ENCODE measurements at regions not wholly inside any gene's neighbourhood (a gene's known extent, or its start where the extent isn't known, plus 50 kb on each side); places are given as distances from the start of the nearest gene placed in this dataset.

- no peaks in the 10 kb centered on the region for H3K9me2 ChIP-seq (ENCODE audit: low read depth, low read length)
- H3K27me3 ChIP-seq (ENCODE audit: insufficient read depth, low read length) = no peaks in the 10 kb centered on the region
- H3K27ac ChIP-seq (ENCODE audit: low read depth, low read length, poor library complexity, severe bottlenecking) = no peak overlapping the region
- no peak overlapping the region for H3K9ac ChIP-seq (ENCODE audit: low read length)
- H4K20me1 ChIP-seq (ENCODE audit: insufficient read depth, low read length) = no peaks in the 10 kb centered on the region
- H3K36me3 ChIP-seq (ENCODE audit: insufficient read depth, low read length) = no peaks in the 10 kb centered on the region
- no peaks in the 10 kb centered on the region for H3K4me1 ChIP-seq (ENCODE audit: insufficient read depth, low read length, severe bottlenecking)
- H3K4me2 ChIP-seq (ENCODE audit: low read length) = no peak overlapping the region
- no peaks in the 10 kb centered on the region for H3F3A ChIP-seq (ENCODE audit: insufficient read depth, low read length)
- H3K4me3 ChIP-seq (ENCODE audit: low read depth, low read length, poor library complexity, severe bottlenecking) = no peak overlapping the region
- no peaks in the 10 kb centered on the region for H3K9me3 ChIP-seq (ENCODE audit: low read length)
- TF ChIP-seq CTCF (IDR thresholded peaks at IDR 0.05; ENCODE audit: low read length) (no peak), EZH2 (IDR thresholded peaks at IDR 0.05; ENCODE audit: borderline replicate concordance, low read length) (no peak)
- no peak overlapping the region for H2AFZ ChIP-seq (ENCODE audit: low read length)
- H3K79me2 ChIP-seq (ENCODE audit: insufficient read depth, low read length) = no peaks in the 10 kb centered on the region
Observed at GRCh38 chr14:80117876-80118275, 93.4 kb downstream of the DIO2 start.

- Histone ChIP-seq H3K79me2 (ENCODE audit: insufficient read depth, low read length) (no peaks in the 10 kb centered on the region), H3K9me2 (ENCODE audit: low read depth, low read length) (no peaks in the 10 kb centered on the region), H3K27ac (ENCODE audit: low read depth, low read length, poor library complexity, severe bottlenecking) (no peak overlapping the region), H3K9ac (ENCODE audit: low read length) (no peak overlapping the region), H4K20me1 (ENCODE audit: insufficient read depth, low read length) (no peaks in the 10 kb centered on the region), H3K9me3 (ENCODE audit: low read length) (no peaks in the 10 kb centered on the region), H3K4me3 (ENCODE audit: low read depth, low read length, poor library complexity, severe bottlenecking) (no peak overlapping the region), H3F3A (ENCODE audit: insufficient read depth, low read length) (no peaks in the 10 kb centered on the region), H3K4me1 (ENCODE audit: insufficient read depth, low read length, severe bottlenecking) (no peaks in the 10 kb centered on the region), H3K4me2 (ENCODE audit: low read length) (no peak overlapping the region), H3K36me3 (ENCODE audit: insufficient read depth, low read length) (no peaks in the 10 kb centered on the region), H2AFZ (ENCODE audit: low read length) (no peak overlapping the region), H3K27me3 (ENCODE audit: insufficient read depth, low read length) (no peaks in the 10 kb centered on the region)
- TF ChIP-seq EZH2 (IDR thresholded peaks at IDR 0.05; ENCODE audit: borderline replicate concordance, low read length) = no peak
- TF ChIP-seq CTCF (IDR thresholded peaks at IDR 0.05; ENCODE audit: low read length) = no peak
Observed at GRCh38 chr14:80116157-80116556, 95.1 kb downstream of the DIO2 start.

DNA sequence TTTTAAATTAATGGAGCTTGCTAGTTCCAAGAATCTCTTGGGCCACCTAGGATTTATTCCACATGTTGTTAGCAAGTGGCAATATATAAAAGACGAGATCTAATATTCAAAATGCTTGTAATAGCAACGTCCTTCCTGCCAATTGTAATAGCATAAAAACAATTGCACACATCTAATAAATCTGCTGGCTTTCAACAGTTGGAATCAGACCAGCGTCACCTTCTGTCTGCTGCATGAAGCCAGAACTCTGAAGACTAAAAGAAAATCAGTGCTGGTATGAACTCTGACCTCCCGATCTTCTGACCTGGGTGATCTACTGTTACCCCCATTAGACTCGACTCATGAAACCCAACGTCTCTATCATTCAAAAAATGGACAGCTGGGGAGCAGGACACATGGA is 100.6 kb downstream of the DIO2 start:
- no peaks in the 10 kb centered on the region for H3K36me3 ChIP-seq (ENCODE audit: insufficient read depth, low read length)
- TF ChIP-seq EZH2 (IDR thresholded peaks at IDR 0.05; ENCODE audit: borderline replicate concordance, low read length) (no peak), CTCF (IDR thresholded peaks at IDR 0.05; ENCODE audit: low read length) (no peak)
- no peaks in the 10 kb centered on the region for H3K27me3 ChIP-seq (ENCODE audit: insufficient read depth, low read length)
- no peaks in the 10 kb centered on the region for H3K79me2 ChIP-seq (ENCODE audit: insufficient read depth, low read length)
- H3K9me3 ChIP-seq (ENCODE audit: low read length) = no peaks in the 10 kb centered on the region
- H3K9ac ChIP-seq (ENCODE audit: low read length) = no peak overlapping the region
- H2AFZ ChIP-seq (ENCODE audit: low read length) = no peak overlapping the region
- H3K9me2 ChIP-seq (ENCODE audit: low read depth, low read length) = no peaks in the 10 kb centered on the region
- no peak overlapping the region for H3K4me2 ChIP-seq (ENCODE audit: low read length)
- no peaks in the 10 kb centered on the region for H3F3A ChIP-seq (ENCODE audit: insufficient read depth, low read length)
- no peaks in the 10 kb centered on the region for H4K20me1 ChIP-seq (ENCODE audit: insufficient read depth, low read length)
- H3K4me1 ChIP-seq (ENCODE audit: insufficient read depth, low read length, severe bottlenecking) = no peaks in the 10 kb centered on the region
- no peak overlapping the region for H3K27ac ChIP-seq (ENCODE audit: low read depth, low read length, poor library complexity, severe bottlenecking)
- H3K4me3 ChIP-seq (ENCODE audit: low read depth, low read length, poor library complexity, severe bottlenecking) = no peak overlapping the region
